ENCODE measurements at regions not wholly inside any gene's neighbourhood (a gene's known extent, or its start where the extent isn't known, plus 50 kb on each side); places are given as distances from the start of the nearest gene placed in this dataset.

DNA sequence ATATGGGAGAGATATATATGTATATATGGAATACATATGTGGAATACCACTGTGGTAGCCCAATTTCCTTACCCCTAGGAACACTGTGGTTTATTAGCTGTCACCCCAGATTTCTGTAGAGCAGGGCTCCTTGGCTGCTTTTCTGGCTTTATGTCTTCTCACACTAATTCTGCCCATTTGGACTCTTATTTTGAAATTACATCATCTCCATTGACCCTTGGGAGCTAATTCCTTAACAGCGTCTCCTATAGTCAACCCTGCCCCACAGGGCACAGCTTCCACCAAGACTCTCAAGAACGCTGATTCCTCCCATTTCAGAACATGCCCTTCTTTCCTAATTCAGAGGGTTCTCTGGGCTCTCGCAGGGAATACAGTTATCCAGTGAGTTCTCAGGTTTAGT, 55.4 kb upstream of the TARP start:
- Histone ChIP-seq H3K9me3 (ENCODE audit: low read depth) (no peaks in the 10 kb centered on the region), H3F3A (ENCODE audit: low read depth) (no peaks in the 10 kb centered on the region), H3K36me3 (no peaks in the 10 kb centered on the region), H4K20me1 (ENCODE audit: low read depth) (no peaks in the 10 kb centered on the region), H3K79me2 (ENCODE audit: low read depth) (no peaks in the 10 kb centered on the region), H3K27me3 (no peaks in the 10 kb centered on the region), H3K4me3 (no peak overlapping the region), H3K4me1 (peaks cover 6% of the 10 kb centered on the region), H3K9ac (no peak overlapping the region), H3K27ac (no peak overlapping the region), H3K4me2 (no peak overlapping the region), H2AFZ (replicated peaks) (no peak overlapping the region)
- H3K36me3 Mint-ChIP-seq: no peaks in the 10 kb centered on the region
- H3K4me3 Mint-ChIP-seq: no peak overlapping the region
- peaks cover 9% of the 10 kb centered on the region for H3K27me3 Mint-ChIP-seq (ENCODE audit: insufficient read depth, low read depth)
- H3K27ac Mint-ChIP-seq: no peak overlapping the region
- no peak for TF ChIP-seq EZH2phosphoT487 (IDR thresholded peaks at IDR 0.05)
- TF ChIP-seq, protein P1, sequence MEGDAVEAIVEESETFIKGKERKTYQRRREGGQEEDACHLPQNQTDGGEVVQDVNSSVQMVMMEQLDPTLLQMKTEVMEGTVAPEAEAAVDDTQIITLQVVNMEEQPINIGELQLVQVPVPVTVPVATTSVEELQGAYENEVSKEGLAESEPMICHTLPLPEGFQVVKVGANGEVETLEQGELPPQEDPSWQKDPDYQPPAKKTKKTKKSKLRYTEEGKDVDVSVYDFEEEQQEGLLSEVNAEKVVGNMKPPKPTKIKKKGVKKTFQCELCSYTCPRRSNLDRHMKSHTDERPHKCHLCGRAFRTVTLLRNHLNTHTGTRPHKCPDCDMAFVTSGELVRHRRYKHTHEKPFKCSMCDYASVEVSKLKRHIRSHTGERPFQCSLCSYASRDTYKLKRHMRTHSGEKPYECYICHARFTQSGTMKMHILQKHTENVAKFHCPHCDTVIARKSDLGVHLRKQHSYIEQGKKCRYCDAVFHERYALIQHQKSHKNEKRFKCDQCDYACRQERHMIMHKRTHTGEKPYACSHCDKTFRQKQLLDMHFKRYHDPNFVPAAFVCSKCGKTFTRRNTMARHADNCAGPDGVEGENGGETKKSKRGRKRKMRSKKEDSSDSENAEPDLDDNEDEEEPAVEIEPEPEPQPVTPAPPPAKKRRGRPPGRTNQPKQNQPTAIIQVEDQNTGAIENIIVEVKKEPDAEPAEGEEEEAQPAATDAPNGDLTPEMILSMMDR (IDR thresholded peaks at IDR 0.05): no peak
- no peaks in the 10 kb centered on the region for H3K9me3 Mint-ChIP-seq
- DNase-seq (ENCODE audit: low spot score): no peak
- H3K4me1 Mint-ChIP-seq: peaks cover 14% of the 10 kb centered on the region

DNA sequence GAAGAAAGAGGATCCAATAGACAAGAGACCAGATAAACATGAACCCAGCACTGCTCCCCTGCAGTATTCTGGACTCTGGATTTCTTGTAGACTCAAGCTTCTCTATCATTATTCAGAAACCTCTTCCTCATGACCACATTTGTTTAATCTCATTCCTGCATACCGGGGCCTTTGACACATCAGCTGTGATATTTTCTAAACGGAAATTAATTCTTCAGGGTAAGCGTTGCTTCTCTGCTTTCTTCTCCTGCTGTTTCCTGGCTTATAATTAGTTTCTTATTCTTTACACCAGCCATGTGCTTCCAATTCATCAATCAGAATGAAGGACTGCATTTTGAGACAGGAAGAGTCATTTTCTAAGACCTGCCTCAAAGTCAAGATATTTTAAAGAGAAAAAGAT, 54.2 kb upstream of the TARP start:
- peaks cover 6% of the 10 kb centered on the region for H3K4me1 ChIP-seq
- H3K79me2 ChIP-seq (ENCODE audit: low read depth): no peaks in the 10 kb centered on the region
- peaks cover 9% of the 10 kb centered on the region for H3K27me3 Mint-ChIP-seq (ENCODE audit: insufficient read depth, low read depth)
- no peak overlapping the region for H3K4me2 ChIP-seq
- H3K36me3 Mint-ChIP-seq: no peaks in the 10 kb centered on the region
- no peak overlapping the region for H3K4me3 Mint-ChIP-seq
- no peak for DNase-seq (ENCODE audit: low spot score)
- H3K36me3 ChIP-seq: no peaks in the 10 kb centered on the region
- no peaks in the 10 kb centered on the region for H3F3A ChIP-seq (ENCODE audit: low read depth)
- peaks cover 14% of the 10 kb centered on the region for H3K4me1 Mint-ChIP-seq
- H3K27me3 ChIP-seq: no peaks in the 10 kb centered on the region
- TF ChIP-seq, protein P1 (IDR thresholded peaks at IDR 0.05): no peak
- no peak overlapping the region for H3K27ac Mint-ChIP-seq
- no peak overlapping the region for H2AFZ ChIP-seq (replicated peaks)
- H3K9me3 Mint-ChIP-seq: no peaks in the 10 kb centered on the region
- H3K9me3 ChIP-seq (ENCODE audit: low read depth): no peaks in the 10 kb centered on the region
- H3K27ac ChIP-seq: no peak overlapping the region
- no peak overlapping the region for H3K9ac ChIP-seq
- H4K20me1 ChIP-seq (ENCODE audit: low read depth): no peaks in the 10 kb centered on the region
- H3K4me3 ChIP-seq: no peak overlapping the region

Data from neural progenitor cell (in vitro differentiated cells).